Lung (tissue), 11 donors: ENCODE measurements at regions not wholly inside any gene's neighbourhood (a gene's known extent, or its start where the extent isn't known, plus 50 kb on each side); places are given as distances from the start of the nearest gene placed in this dataset.

Experiments used
- ATAC-seq: fragments of 200-7000 bp; cut with Tn5 transposase; one replicate; pipeline ENCODE4 v1.9.1; 2020; ENCODE audit warnings: moderate number of reproducible peaks; ENCODE audit not compliant: insufficient read depth, low FRiP score
- DNase-seq, 3 donors: peaks; one replicate each; pipeline ENCODE4 v3.0.0-alpha.2; 2013 to 2017
- H3K27ac ChIP-seq, 2 donors: one replicate each; pipeline ENCODE4 v1.5.1; 2013; ENCODE audit warnings: mild to moderate bottlenecking in 2 of 2, moderate library complexity in 2 of 2, control low read depth in 1 of 2, inconsistent platforms in 1 of 2, low read depth in 1 of 2, low read length in 1 of 2
- H3K27me3 ChIP-seq, 3 donors: one replicate each; pipeline ENCODE4 v1.5.1; 2013; ENCODE audit warnings: low read length in 2 of 3; ENCODE audit not compliant: control insufficient read depth in 3 of 3, insufficient read depth in 3 of 3
- H3K36me3 ChIP-seq, 4 donors: one replicate each; pipeline ENCODE4 v1.5.1; 2013; ENCODE audit warnings: low read length in 4 of 4, mild to moderate bottlenecking in 1 of 4, moderate library complexity in 1 of 4; ENCODE audit not compliant: control insufficient read depth in 4 of 4, insufficient read depth in 4 of 4
- H3K4me1 ChIP-seq, 5 donors: one replicate each; pipeline ENCODE4 v1.5.1; 2013; ENCODE audit warnings: low read length in 5 of 5, mild to moderate bottlenecking in 2 of 5, moderate library complexity in 1 of 5; ENCODE audit not compliant: control insufficient read depth in 5 of 5, insufficient read depth in 5 of 5
- H3K4me3 ChIP-seq: one replicate; pipeline ENCODE4 v1.5.1; 2013; ENCODE audit warnings: mild to moderate bottlenecking, control low read depth, moderate library complexity
- H3K9ac ChIP-seq, 2 donors: one replicate each; pipeline ENCODE4 v1.5.1; 2013; ENCODE audit warnings: low read length in 2 of 2, control low read depth in 1 of 2; ENCODE audit not compliant: insufficient read depth in 1 of 2
- H3K9me3 ChIP-seq, 4 donors: one replicate each; pipeline ENCODE4 v1.5.1; 2013; ENCODE audit warnings: low read length in 3 of 4, mild to moderate bottlenecking in 1 of 4, moderate library complexity in 1 of 4; ENCODE audit not compliant: control insufficient read depth in 4 of 4, insufficient read depth in 3 of 4
- CTCF ChIP-seq: IDR thresholded peaks from 2 replicates; pipeline ENCODE4 v1.5.1; 2012; ENCODE audit warnings: mild to moderate bottlenecking; ENCODE audit errors: control extremely low read depth, extremely low read depth
- WGBS, 2 donors: extraction: QIAGEN DNeasy Blood & Tissue Kit; methylation state at CpG; one replicate each; pipeline ENCODE4 v1.1.7; 2013; 5-methylcytosine and 5-hydroxymethylcytosine counted together
- donor health status: control.
- donor health status: control.
- donor health status: Bipolar disorder and iron deficiency.
- donor health status: healthy.
- donor health status: DM: yes; HTN: yes; CAD: no.

- Histone ChIP-seq H3K9me3 (no peaks in the 10 kb centered on the region), H3K9ac (no peak overlapping the region), H3K36me3 (no peaks in the 10 kb centered on the region), H3K27me3 (no peaks in the 10 kb centered on the region), H3K27ac (no peak overlapping the region), H3K4me3 (no peak overlapping the region), H3K4me1 (peaks cover 0 to 5% (median 0%) of the 10 kb centered on the region in 5 donors)
- ATAC-seq (no peak), DNase-seq (no peak)
- WGBS, 2 donors: 95% methylated on average over 4 of the region's 4 CpGs
- TF ChIP-seq CTCF: no peak
These were observed 617.6 kb downstream of the FGF9 start for GRCh38 chr13:22288496-22288895.

- H3K9me3 ChIP-seq: no peaks in the 10 kb centered on the region
- 83 to 84% methylated on average over 2 of the region's 2 CpGs for WGBS, 2 donors
- no peak for DNase-seq
- H3K27me3 ChIP-seq: no peaks in the 10 kb centered on the region
- H3K4me1 ChIP-seq: peaks cover 0 to 5% (median 0%) of the 10 kb centered on the region in 5 donors
- no peak overlapping the region for H3K9ac ChIP-seq
- no peak overlapping the region for H3K4me3 ChIP-seq
- H3K36me3 ChIP-seq: no peaks in the 10 kb centered on the region
- no peak for ATAC-seq
- no peak overlapping the region for H3K27ac ChIP-seq
- TF ChIP-seq CTCF: no peak
These were observed 618.8 kb downstream of the FGF9 start for GRCh38 chr13:22289711-22290110.

GRCh38 chr13:22298530-22298929, 627.7 kb downstream of the FGF9 start:
- ATAC-seq: no peak
- Histone ChIP-seq H3K4me1 (no peaks in the 10 kb centered on the region), H3K27me3 (no peaks in the 10 kb centered on the region), H3K4me3 (no peak overlapping the region), H3K9ac (no peak overlapping the region), H3K36me3 (no peaks in the 10 kb centered on the region), H3K9me3 (peaks cover 0 to 6% (median 2%) of the 10 kb centered on the region in 4 donors), H3K27ac (no peak overlapping the region)
- WGBS, 2 donors: 85 to 87% methylated on average over 3 of the region's 3 CpGs
- DNase-seq: no peak
- TF ChIP-seq CTCF: no peak

- Histone ChIP-seq H3K9ac (no peak overlapping the region), H3K27me3 (no peaks in the 10 kb centered on the region), H3K4me1 (peaks cover 0 to 4% (median 0%) of the 10 kb centered on the region in 5 donors), H3K4me3 (no peak overlapping the region), H3K9me3 (peaks cover 0 to 6% (median 2%) of the 10 kb centered on the region in 4 donors), H3K27ac (no peak overlapping the region), H3K36me3 (no peaks in the 10 kb centered on the region)
- ATAC-seq (peak; percentile 27), DNase-seq (peak; percentile 21 to 71 (median 57))
- no peak for TF ChIP-seq CTCF
- WGBS, 2 donors: 73 to 86% methylated on average over 6 of the region's 6 CpGs
These were observed 641.0 kb downstream of the FGF9 start for GRCh38 chr13:22311734-22312404.
